H1 (cell line): ENCODE measurements at regions not wholly inside any gene's neighbourhood (a gene's known extent, or its start where the extent isn't known, plus 50 kb on each side); places are given as distances from the start of the nearest gene placed in this dataset.

ENCODE experiments used
- CTCF ChIA-PET: fragments of 300-600 bp; sonication (Branson Sonifier 250); formaldehyde crosslinking; loops from one replicate; lab custom pipeline; 2021; ENCODE audit not compliant: partially characterized antibody; lab: Charles Lee
- POLR2A ChIA-PET: fragments of 300-600 bp; sonication (Branson Sonifier 250); formaldehyde crosslinking; loops from one replicate; lab custom pipeline; 2021; ENCODE audit warnings: inconsistent platforms; ENCODE audit not compliant: partially characterized antibody; lab: Charles Lee
- DNase-seq, 2 experiments: peaks; one replicate each; pipeline versions ENCODE4 v3.0.0 to v3.0.0-alpha.2; 2010 to 2022; ENCODE audit warnings: low spot score in 2 of 2, low read depth in 1 of 2, mixed read lengths in 1 of 2
- FAIRE-seq: peaks from 2 replicates; lab custom pipeline; 2011; peaks lifted over from hg19 to GRCh38; lab: Jason Lieb, UNC
- H2AFZ ChIP-seq: 2 replicates; pipeline ENCODE4 v1.8.1; 2012; ENCODE audit warnings: low read length, inconsistent platforms
- H2AK5ac ChIP-seq: 2 replicates; pipeline ENCODE4 v1.6.1; 2013; ENCODE audit warnings: low read depth, low read length
- H2BK120ac ChIP-seq: replicated peaks from 2 replicates; pipeline ENCODE3; 2013; ENCODE audit warnings: low read depth, low read length, inconsistent platforms
- H2BK12ac ChIP-seq: 2 replicates; pipeline ENCODE4 v1.6.1; 2013; ENCODE audit warnings: low read depth, low read length
- H2BK15ac ChIP-seq: 2 replicates; pipeline ENCODE4 v1.6.1; 2013; ENCODE audit warnings: low read length
- H2BK20ac ChIP-seq: 2 replicates; pipeline ENCODE4 v1.6.1; 2013; ENCODE audit warnings: low read length
- H2BK5ac ChIP-seq: 2 replicates; pipeline ENCODE4 v1.6.1; 2013; ENCODE audit warnings: low read depth, low read length
- H3K14ac ChIP-seq: 2 replicates; pipeline ENCODE4 v1.6.1; 2013; ENCODE audit warnings: inconsistent platforms; ENCODE audit not compliant: insufficient read length
- H3K18ac ChIP-seq: 2 replicates; pipeline ENCODE4 v1.6.1; 2013; ENCODE audit warnings: low read length; ENCODE audit errors: extremely low read depth
- H3K23ac ChIP-seq: 2 replicates; pipeline ENCODE4 v1.6.1; 2013; ENCODE audit warnings: inconsistent platforms; ENCODE audit not compliant: insufficient read length
- H3K23me2 ChIP-seq: 2 replicates; pipeline ENCODE4 v1.6.1; 2013; ENCODE audit warnings: low read depth, low read length
- H3K27ac ChIP-seq: 2 replicates; pipeline ENCODE4 v1.6.1; 2011; ENCODE audit warnings: low read depth, low read length, inconsistent platforms
- H3K27me3 ChIP-seq, 4 experiments: replicated peaks in 1 of 4; 1 replicate in 1 of 4; 2 replicates in 3 of 4; pipeline versions ENCODE4 v1.6.1 to v1.8.1; 2011 to 2013; ENCODE audit warnings: low read length in 3 of 4, mild to moderate bottlenecking in 3 of 4, inconsistent platforms in 2 of 4, mixed read lengths in 2 of 4, moderate library complexity in 1 of 4; ENCODE audit not compliant: control insufficient read depth in 3 of 4, insufficient read depth in 3 of 4; ENCODE audit errors: extremely low read depth in 1 of 4
- H3K36me3 ChIP-seq, 4 experiments: 2 replicates each; pipeline versions ENCODE4 v1.6.1 to v1.8.1; 2011 to 2013; ENCODE audit warnings: mild to moderate bottlenecking in 4 of 4, low read length in 3 of 4, moderate library complexity in 2 of 4, control low read depth in 1 of 4, inconsistent platforms in 1 of 4; ENCODE audit not compliant: insufficient read depth in 4 of 4, control insufficient read depth in 2 of 4
- H3K4ac ChIP-seq: replicated peaks from 2 replicates; pipeline ENCODE3; 2013; ENCODE audit warnings: low read length, low read depth, mixed read lengths, inconsistent platforms; ENCODE audit not compliant: insufficient read length
- H3K4me1 ChIP-seq, 4 experiments: replicated peaks in 1 of 4; 1 replicate in 1 of 4; 2 replicates in 3 of 4; pipeline versions ENCODE4 v1.6.1 to v1.8.1; 2011 to 2013; ENCODE audit warnings: low read length in 3 of 4, inconsistent platforms in 2 of 4, mixed read lengths in 1 of 4; ENCODE audit not compliant: insufficient read depth in 4 of 4, control insufficient read depth in 3 of 4
- H3K4me2 ChIP-seq, 2 experiments: 2 replicates each; pipeline versions ENCODE4 v1.6.1 to v1.8.1; 2011 to 2013; ENCODE audit warnings: low read depth in 2 of 2, low read length in 2 of 2, control low read depth in 1 of 2, inconsistent platforms in 1 of 2, mild to moderate bottlenecking in 1 of 2; ENCODE audit not compliant: insufficient read depth in 1 of 2
- H3K4me3 ChIP-seq, 4 experiments: fragments of 200-600, 300-600 bp in 1 of 4; sonication (generic), shearing (Covaris generic), sonication (Bioruptor Twin) in 1 of 4; 2 replicates each; pipeline versions ENCODE4 v1.5.1 to v1.8.1; 2011 to 2016; ENCODE audit warnings: low read length in 4 of 4, low read depth in 3 of 4, control low read depth in 2 of 4, inconsistent platforms in 2 of 4, mild to moderate bottlenecking in 2 of 4, mixed read lengths in 1 of 4, moderate library complexity in 1 of 4; ENCODE audit not compliant: insufficient read depth in 2 of 4; ENCODE audit errors: extremely low read depth in 1 of 4
- H3K56ac ChIP-seq: replicated peaks from 2 replicates; pipeline ENCODE3; 2013; ENCODE audit warnings: low read depth, mild to moderate bottlenecking, mixed read lengths, low read length, inconsistent platforms; ENCODE audit not compliant: insufficient read length
- H3K79me1 ChIP-seq: 2 replicates; pipeline ENCODE4 v1.6.1; 2013; ENCODE audit warnings: low read depth, low read length, control low read depth
- H3K79me2 ChIP-seq, 2 experiments: 2 replicates each; pipeline versions ENCODE4 v1.6.1 to v1.8.1; 2012 to 2013; ENCODE audit warnings: low read length in 2 of 2, mild to moderate bottlenecking in 2 of 2, inconsistent platforms in 1 of 2; ENCODE audit not compliant: insufficient read depth in 2 of 2, control insufficient read depth in 1 of 2
- H3K9ac ChIP-seq, 4 experiments: replicated peaks in 1 of 4; 1 replicate in 1 of 4; 2 replicates in 3 of 4; pipeline versions ENCODE4 v1.6.1 to v1.8.1; 2011 to 2013; ENCODE audit warnings: low read depth in 3 of 4, low read length in 3 of 4, control low read depth in 2 of 4, mild to moderate bottlenecking in 2 of 4, moderate library complexity in 2 of 4, inconsistent platforms in 1 of 4; ENCODE audit errors: extremely low read depth in 1 of 4
- H3K9me3 ChIP-seq, 2 experiments: 2 replicates each; pipeline versions ENCODE4 v1.6.1 to v1.8.1; 2012 to 2013; ENCODE audit warnings: mild to moderate bottlenecking in 2 of 2, moderate library complexity in 2 of 2, control low read depth in 1 of 2, inconsistent platforms in 1 of 2, low read depth in 1 of 2, low read length in 1 of 2, mixed read lengths in 1 of 2; ENCODE audit not compliant: insufficient read depth in 2 of 2
- H4K20me1 ChIP-seq, 2 experiments: replicated peaks in 1 of 2; 2 replicates each; pipeline versions ENCODE3 to v1.8.1; 2011 to 2013; ENCODE audit warnings: inconsistent platforms in 2 of 2, low read length in 2 of 2, mild to moderate bottlenecking in 1 of 2; ENCODE audit not compliant: insufficient read depth in 2 of 2, control insufficient read depth in 1 of 2
- H4K5ac ChIP-seq: 2 replicates; pipeline ENCODE4 v1.6.1; 2013; ENCODE audit warnings: low read length, low read depth, mixed read lengths, inconsistent platforms; ENCODE audit not compliant: insufficient read length
- H4K8ac ChIP-seq: 2 replicates; pipeline ENCODE4 v1.8.0; 2013; ENCODE audit warnings: mild to moderate bottlenecking, moderate library complexity, low read length, inconsistent platforms; ENCODE audit not compliant: insufficient read depth; ENCODE audit errors: extremely low read depth
- H4K91ac ChIP-seq: replicated peaks from 2 replicates; pipeline ENCODE3; 2013; ENCODE audit warnings: low read length, mixed read lengths, inconsistent platforms; ENCODE audit not compliant: insufficient read length
- KDM5A ChIP-seq: fragments of 200-600 bp; IDR thresholded peaks from 2 replicates; pipeline ENCODE4 v1.7.1; 2012; ENCODE audit warnings: mild to moderate bottlenecking, low read length, inconsistent platforms, mixed read lengths
- WGBS, 2 experiments: shearing (Covaris generic) in 1 of 2; methylation state at CpG; one replicate each; pipeline versions ENCODE4 v1.1.6 to v1.1.7; 2013 to 2015; ENCODE audit warnings: low lambda C conversion rate in 2 of 2, mixed read lengths in 2 of 2, inconsistent platforms in 1 of 2, low coverage in 1 of 2, missing lambda C conversion rate in 1 of 2; ENCODE audit not compliant: insufficient replicate concordance in 2 of 2, insufficient coverage in 1 of 2, insufficient read length in 1 of 2; ENCODE audit errors: extremely low coverage in 1 of 2, missing lambda C conversion rate in 1 of 2; 5-methylcytosine and 5-hydroxymethylcytosine counted together

DNA sequence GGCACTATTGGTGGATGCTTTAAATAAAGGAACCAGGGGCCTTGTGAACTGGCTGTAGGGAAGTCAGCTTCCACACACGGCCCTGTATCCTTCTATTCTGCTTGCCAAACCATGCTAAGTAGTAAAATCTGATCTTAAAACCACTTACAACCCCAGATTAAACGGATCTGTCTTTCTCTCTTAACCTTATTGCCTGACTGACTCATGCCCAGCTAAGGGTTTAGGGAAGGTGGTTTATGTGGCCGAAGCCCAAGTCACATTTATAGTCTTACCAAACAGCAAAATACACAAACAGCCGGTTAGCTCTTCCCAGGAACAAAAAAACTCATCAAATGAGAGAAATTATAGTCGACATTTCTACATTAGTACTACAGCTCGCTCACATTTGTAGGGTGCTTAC is 988.4 kb upstream of the TENM3 start:
- Histone ChIP-seq H4K91ac (no peak overlapping the region), H2BK5ac (no peak overlapping the region), H2BK15ac (no peak overlapping the region), H2BK120ac (no peak overlapping the region), H3K4me2 (no peak overlapping the region), H3K9ac (no peak overlapping the region), H2AFZ (peak overlapping the region; percentile 61; the same call in 1 of the 2 replicates), H3K79me1 (no peaks in the 10 kb centered on the region), H4K20me1 (no peaks in the 10 kb centered on the region), H3K4ac (no peak overlapping the region), H3K56ac (no peak overlapping the region), H3K27me3 (no peaks in the 10 kb centered on the region), H3K23me2 (no peaks in the 10 kb centered on the region), H2BK20ac (no peak overlapping the region), H3K4me3 (no peak overlapping the region), H4K5ac (no peak overlapping the region), H3K4me1 (no peaks in the 10 kb centered on the region; a peak in 1 of 7 replicates), H3K79me2 (no peaks in the 10 kb centered on the region), H4K8ac (no peak overlapping the region), H3K14ac (no peak overlapping the region), H2AK5ac (no peak overlapping the region), H3K18ac (no peak overlapping the region), H3K23ac (no peak overlapping the region), H3K27ac (no peak overlapping the region), H3K36me3 (no peaks in the 10 kb centered on the region), H2BK12ac (no peak overlapping the region), H3K9me3 (no peaks in the 10 kb centered on the region; a peak in 1 of 4 replicates)
- WGBS, 2 experiments = 83% methylated on average over 6 of the region's 6 CpGs; no CpG with 5 or more reads in 1 of the 2 experiments
- CTCF ChIA-PET = interaction anchor here (1.9 kb wide), 1 partner anchor 346 kb away, joined by 4 read pairs; no protein-coding TSS in a partner anchor
- no peak for FAIRE-seq
- no peak for DNase-seq
- POLR2A ChIA-PET = no interaction called here
- no peak for TF ChIP-seq KDM5A
